Subcutaneous abdominal adipose tissue (tissue), 5 donors: ENCODE measurements at regions not wholly inside any gene's neighbourhood (a gene's known extent, or its start where the extent isn't known, plus 50 kb on each side); places are given as distances from the start of the nearest gene placed in this dataset.

Experiments used
- H3K27ac ChIP-seq: one replicate; pipeline ENCODE4 v1.7.0; 2013; ENCODE audit warnings: low read depth, mild to moderate bottlenecking, inconsistent platforms, low read length, moderate library complexity
- H3K27me3 ChIP-seq, 5 donors: one replicate each; pipeline ENCODE4 v1.7.0; 2013; ENCODE audit warnings: low read length in 5 of 5, inconsistent platforms in 1 of 5; ENCODE audit not compliant: control insufficient read depth in 5 of 5, insufficient read depth in 4 of 5
- H3K36me3 ChIP-seq, 5 donors: one replicate each; pipeline ENCODE4 v1.7.0; 2013; ENCODE audit warnings: low read length in 5 of 5; ENCODE audit not compliant: control insufficient read depth in 5 of 5, insufficient read depth in 5 of 5
- H3K4me1 ChIP-seq, 5 donors: one replicate each; pipeline ENCODE4 v1.7.0; 2013; ENCODE audit warnings: low read length in 5 of 5, mild to moderate bottlenecking in 3 of 5, moderate library complexity in 1 of 5; ENCODE audit not compliant: control insufficient read depth in 5 of 5, insufficient read depth in 5 of 5
- H3K4me3 ChIP-seq, 5 donors: one replicate each; pipeline ENCODE4 v1.7.0; 2013; ENCODE audit warnings: low read length in 5 of 5, low read depth in 1 of 5
- H3K9ac ChIP-seq, 5 donors: one replicate each; pipeline ENCODE4 v1.7.0; 2013; ENCODE audit warnings: low read length in 5 of 5, mild to moderate bottlenecking in 4 of 5, moderate library complexity in 3 of 5
- H3K9me3 ChIP-seq, 5 donors: one replicate each; pipeline ENCODE4 v1.7.0; 2013; ENCODE audit warnings: low read length in 5 of 5; ENCODE audit not compliant: control insufficient read depth in 5 of 5
- donor health status: healthy.
- donor health status: healthy.
- donor health status: healthy.
- donor health status: healthy.
- donor health status: healthy.

GRCh38 chr6:95232446-95232845, 344.9 kb upstream of the MANEA start:
- peak overlapping the region in 1 of 5 donors; percentile 40 for H3K4me3 ChIP-seq
- H3K9ac ChIP-seq: no peak overlapping the region

GRCh38 chr6:95233879-95234278, 343.5 kb upstream of the MANEA start:
- Histone ChIP-seq H3K27me3 (no peaks in the 10 kb centered on the region), H3K27ac (peak overlapping the region; percentile 61), H3K9me3 (no peaks in the 10 kb centered on the region), H3K4me3 (no peak overlapping the region), H3K4me1 (peaks cover 0 to 14% (median 3%) of the 10 kb centered on the region in 5 donors), H3K9ac (no peak overlapping the region), H3K36me3 (no peaks in the 10 kb centered on the region)

More at GRCh38 chr6:95232446-95232845, 344.9 kb upstream of the MANEA start:
- Histone ChIP-seq H3K27ac (peak overlapping the region; percentile 61), H3K36me3 (no peaks in the 10 kb centered on the region), H3K27me3 (no peaks in the 10 kb centered on the region), H3K4me1 (peaks cover 0 to 14% (median 3%) of the 10 kb centered on the region in 5 donors), H3K9me3 (no peaks in the 10 kb centered on the region)

- H3K27me3 ChIP-seq: no peaks in the 10 kb centered on the region
- no peak overlapping the region for H3K27ac ChIP-seq
- H3K4me3 ChIP-seq: no peak overlapping the region
- no peaks in the 10 kb centered on the region for H3K9me3 ChIP-seq
- no peak overlapping the region for H3K9ac ChIP-seq
- H3K4me1 ChIP-seq: no peaks in the 10 kb centered on the region
- H3K36me3 ChIP-seq: no peaks in the 10 kb centered on the region
Measured at GRCh38 chr6:95240514-95240913, 336.8 kb upstream of the MANEA start.

- Histone ChIP-seq H3K27ac (no peak overlapping the region), H3K9me3 (no peaks in the 10 kb centered on the region), H3K9ac (no peak overlapping the region), H3K27me3 (no peaks in the 10 kb centered on the region), H3K36me3 (no peaks in the 10 kb centered on the region), H3K4me3 (no peak overlapping the region), H3K4me1 (no peaks in the 10 kb centered on the region)
Measured at GRCh38 chr6:95242560-95242959, 334.8 kb upstream of the MANEA start.

- no peaks in the 10 kb centered on the region for H3K27me3 ChIP-seq
- H3K9me3 ChIP-seq: no peaks in the 10 kb centered on the region
- no peak overlapping the region for H3K27ac ChIP-seq
- H3K4me3 ChIP-seq: no peak overlapping the region
- no peaks in the 10 kb centered on the region for H3K36me3 ChIP-seq
- no peak overlapping the region for H3K9ac ChIP-seq
- peaks cover 0 to 4% (median 0%) of the 10 kb centered on the region in 5 donors for H3K4me1 ChIP-seq
Measured at GRCh38 chr6:95243053-95243452, 334.3 kb upstream of the MANEA start.

GRCh38 chr6:95244751-95245150, 332.6 kb upstream of the MANEA start:
- H3K9ac ChIP-seq: no peak overlapping the region
- no peak overlapping the region for H3K4me3 ChIP-seq
- H3K27ac ChIP-seq: no peak overlapping the region
- no peaks in the 10 kb centered on the region for H3K27me3 ChIP-seq
- peaks cover 0 to 20% (median 4%) of the 10 kb centered on the region in 5 donors for H3K4me1 ChIP-seq
- no peaks in the 10 kb centered on the region for H3K36me3 ChIP-seq
- H3K9me3 ChIP-seq: no peaks in the 10 kb centered on the region

- H3K36me3 ChIP-seq: no peaks in the 10 kb centered on the region
- peak overlapping the region; percentile 54 for H3K27ac ChIP-seq
Measured at GRCh38 chr6:95248499-95248898, 328.8 kb upstream of the MANEA start.

GRCh38 chr6:95249175-95249574, 328.2 kb upstream of the MANEA start:
- Histone ChIP-seq H3K4me1 (peaks cover 0 to 20% (median 4%) of the 10 kb centered on the region in 5 donors), H3K4me3 (no peak overlapping the region), H3K27ac (no peak overlapping the region), H3K27me3 (no peaks in the 10 kb centered on the region), H3K9me3 (no peaks in the 10 kb centered on the region), H3K36me3 (no peaks in the 10 kb centered on the region), H3K9ac (no peak overlapping the region)

More at GRCh38 chr6:95248499-95248898, 328.8 kb upstream of the MANEA start:
- no peaks in the 10 kb centered on the region for H3K9me3 ChIP-seq
- H3K4me3 ChIP-seq: no peak overlapping the region
- no peak overlapping the region for H3K9ac ChIP-seq
- H3K27me3 ChIP-seq: no peaks in the 10 kb centered on the region
- H3K4me1 ChIP-seq: peaks cover 0 to 20% (median 4%) of the 10 kb centered on the region in 5 donors

- Histone ChIP-seq H3K4me3 (no peak overlapping the region), H3K27me3 (no peaks in the 10 kb centered on the region), H3K9ac (no peak overlapping the region), H3K9me3 (no peaks in the 10 kb centered on the region), H3K27ac (no peak overlapping the region), H3K4me1 (peaks cover 0 to 20% (median 4%) of the 10 kb centered on the region in 5 donors), H3K36me3 (no peaks in the 10 kb centered on the region)
Measured at GRCh38 chr6:95249661-95250060, 327.7 kb upstream of the MANEA start.

GRCh38 chr6:95263840-95264239, 313.5 kb upstream of the MANEA start:
- Histone ChIP-seq H3K27ac (no peak overlapping the region), H3K9ac (no peak overlapping the region), H3K9me3 (peaks cover 0 to 16% (median 9%) of the 10 kb centered on the region in 5 donors), H3K4me1 (peaks cover 0 to 12% (median 8%) of the 10 kb centered on the region in 5 donors), H3K27me3 (no peaks in the 10 kb centered on the region), H3K4me3 (no peak overlapping the region), H3K36me3 (no peaks in the 10 kb centered on the region)
